Sigmoid colon (tissue), 6 donors: ENCODE measurements at regions not wholly inside any gene's neighbourhood (a gene's known extent, or its start where the extent isn't known, plus 50 kb on each side); places are given as distances from the start of the nearest gene placed in this dataset.

Experiments
- DNase-seq: peaks from one replicate; pipeline ENCODE4 v3.0.0-alpha.2; 2019
- H3K27ac ChIP-seq, 4 donors: fragments of 200-600 bp; sonication (generic); one replicate each; pipeline ENCODE4 v1.5.1; 2016 to 2019; ENCODE audit warnings: mild to moderate bottlenecking in 1 of 4
- H3K27me3 ChIP-seq, 3 donors: fragments of 200-600 bp; sonication (generic); one replicate each; pipeline ENCODE4 v1.5.1; 2019; ENCODE audit warnings: mild to moderate bottlenecking in 1 of 3
- H3K36me3 ChIP-seq, 4 donors: fragments of 200-600 bp; sonication (generic); one replicate each; pipeline ENCODE4 v1.5.1; 2016 to 2019
- H3K4me1 ChIP-seq, 4 donors: fragments of 200-600 bp; sonication (generic); one replicate each; pipeline ENCODE4 v1.5.1; 2017 to 2019
- H3K4me3 ChIP-seq, 4 donors: fragments of 200-600 bp; sonication (generic); one replicate each; pipeline ENCODE4 v1.5.1; 2017 to 2019; ENCODE audit warnings: mild to moderate bottlenecking in 2 of 4, moderate library complexity in 1 of 4
- H3K9me3 ChIP-seq, 4 donors: fragments of 200-600 bp in 3 of 4; sonication (generic) in 3 of 4; one replicate each; pipeline versions ENCODE4 v1.5.1 to v1.6.1; 2013 to 2019
- EP300 ChIP-seq, 4 donors: sonication (generic); formaldehyde crosslinking; IDR thresholded peaks; one replicate each; pipeline ENCODE4 v1.6.1; 2017; ENCODE audit warnings: antibody characterized with exemption in 4 of 4
- POLR2A ChIP-seq, 2 donors: fragments of 450-650 bp; IDR thresholded peaks; one replicate each; pipeline ENCODE4 v1.6.1; 2016; ENCODE audit warnings: antibody characterized with exemption in 2 of 2, mild to moderate bottlenecking in 2 of 2, moderate library complexity in 2 of 2
- POLR2AphosphoS5 ChIP-seq, 4 donors: sonication (generic); formaldehyde crosslinking; IDR thresholded peaks; one replicate each; pipeline ENCODE4 v1.6.1; 2017; ENCODE audit warnings: antibody characterized with exemption in 4 of 4
- WGBS, 2 donors: extraction: QIAGEN DNeasy Blood & Tissue Kit; methylation state at CpG; one replicate each; pipeline ENCODE4 v1.1.7; 2013; 5-methylcytosine and 5-hydroxymethylcytosine counted together
- intact Hi-C: fragments of 100-400 bp; cut with DNase I; formaldehyde crosslinking; loops from one replicate; pipeline ENCODE4 v1.15.1; 2023
- TF ChIP-seq, protein P1 (sequence below), 4 experiments: fragments of 450-650 bp in 3 of 4; fragments of 200-600 bp in 1 of 4; IDR thresholded peaks; one replicate each; pipeline ENCODE4 v1.5.1; 2016 to 2019; ENCODE audit warnings: antibody characterized with exemption in 4 of 4, mild to moderate bottlenecking in 3 of 4, moderate library complexity in 2 of 4
- donor health status: healthy with polysubstance abuse.
- donor health status: healthy.

DNA sequence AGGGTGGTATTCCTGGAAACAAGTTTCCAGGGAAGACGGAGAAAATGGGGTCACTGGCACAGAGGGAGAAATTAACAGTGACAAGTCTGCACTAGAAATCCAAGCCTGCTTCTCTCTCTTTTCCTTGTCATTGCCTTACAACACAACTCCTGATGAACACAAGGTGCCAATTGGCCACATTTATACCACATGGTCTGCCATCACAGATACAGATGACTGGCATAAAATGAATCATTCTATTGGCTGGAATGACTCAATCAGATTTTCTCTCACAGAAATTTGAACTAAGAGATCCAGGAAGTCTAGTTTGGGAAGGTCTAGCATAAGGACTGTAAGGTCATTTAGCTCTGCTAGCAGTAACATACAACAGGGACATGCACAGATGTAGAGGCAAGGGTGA lies 190.3 kb downstream of the LINC00237 start:
- TF ChIP-seq, protein P1, sequence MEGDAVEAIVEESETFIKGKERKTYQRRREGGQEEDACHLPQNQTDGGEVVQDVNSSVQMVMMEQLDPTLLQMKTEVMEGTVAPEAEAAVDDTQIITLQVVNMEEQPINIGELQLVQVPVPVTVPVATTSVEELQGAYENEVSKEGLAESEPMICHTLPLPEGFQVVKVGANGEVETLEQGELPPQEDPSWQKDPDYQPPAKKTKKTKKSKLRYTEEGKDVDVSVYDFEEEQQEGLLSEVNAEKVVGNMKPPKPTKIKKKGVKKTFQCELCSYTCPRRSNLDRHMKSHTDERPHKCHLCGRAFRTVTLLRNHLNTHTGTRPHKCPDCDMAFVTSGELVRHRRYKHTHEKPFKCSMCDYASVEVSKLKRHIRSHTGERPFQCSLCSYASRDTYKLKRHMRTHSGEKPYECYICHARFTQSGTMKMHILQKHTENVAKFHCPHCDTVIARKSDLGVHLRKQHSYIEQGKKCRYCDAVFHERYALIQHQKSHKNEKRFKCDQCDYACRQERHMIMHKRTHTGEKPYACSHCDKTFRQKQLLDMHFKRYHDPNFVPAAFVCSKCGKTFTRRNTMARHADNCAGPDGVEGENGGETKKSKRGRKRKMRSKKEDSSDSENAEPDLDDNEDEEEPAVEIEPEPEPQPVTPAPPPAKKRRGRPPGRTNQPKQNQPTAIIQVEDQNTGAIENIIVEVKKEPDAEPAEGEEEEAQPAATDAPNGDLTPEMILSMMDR (IDR thresholded peaks at IDR 0.05) = no peak
- TF ChIP-seq POLR2AphosphoS5 (IDR thresholded peaks at IDR 0.05) (no peak), POLR2A (IDR thresholded peaks at IDR 0.05) (no peak), EP300 (IDR thresholded peaks at IDR 0.05) (no peak)
- Histone ChIP-seq H3K4me1 (no peaks in the 10 kb centered on the region), H3K4me3 (no peak overlapping the region), H3K9me3 (peaks cover 0 to 5% (median 2%) of the 10 kb centered on the region in 4 donors), H3K36me3 (no peaks in the 10 kb centered on the region), H3K27ac (no peak overlapping the region), H3K27me3 (no peaks in the 10 kb centered on the region)
- 38 to 53% methylated on average over 1 of the region's 1 CpG for WGBS, 2 donors
- no peak for DNase-seq
- intact Hi-C loops = no loop called here

DNA sequence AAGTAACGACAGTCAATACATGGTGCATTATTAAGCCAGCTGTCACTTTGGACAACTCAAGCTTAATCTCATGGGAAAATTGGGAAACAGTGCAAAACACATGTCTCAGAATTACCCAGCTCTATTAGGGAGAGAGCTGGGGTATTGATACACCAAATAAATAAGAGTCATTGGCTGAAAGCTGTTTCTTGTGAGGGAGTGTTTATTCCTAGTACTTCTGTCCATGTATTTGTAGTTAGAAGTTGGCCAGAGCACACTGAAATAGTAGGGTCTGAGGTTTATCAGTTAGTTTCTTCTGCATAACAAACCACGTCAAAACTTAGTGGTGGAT lies 192.0 kb upstream of the RALGAPA2 start:
- no peak for TF ChIP-seq POLR2AphosphoS5 (IDR thresholded peaks at IDR 0.05)
- Histone ChIP-seq H3K27me3 (no peaks in the 10 kb centered on the region), H3K4me1 (no peaks in the 10 kb centered on the region), H3K4me3 (no peak overlapping the region), H3K9me3 (no peaks in the 10 kb centered on the region), H3K36me3 (no peaks in the 10 kb centered on the region), H3K27ac (no peak overlapping the region)
- intact Hi-C loops = no loop called here
- 87 to 89% methylated on average over 2 of the region's 2 CpGs for WGBS, 2 donors
- DNase-seq = no peak

DNA sequence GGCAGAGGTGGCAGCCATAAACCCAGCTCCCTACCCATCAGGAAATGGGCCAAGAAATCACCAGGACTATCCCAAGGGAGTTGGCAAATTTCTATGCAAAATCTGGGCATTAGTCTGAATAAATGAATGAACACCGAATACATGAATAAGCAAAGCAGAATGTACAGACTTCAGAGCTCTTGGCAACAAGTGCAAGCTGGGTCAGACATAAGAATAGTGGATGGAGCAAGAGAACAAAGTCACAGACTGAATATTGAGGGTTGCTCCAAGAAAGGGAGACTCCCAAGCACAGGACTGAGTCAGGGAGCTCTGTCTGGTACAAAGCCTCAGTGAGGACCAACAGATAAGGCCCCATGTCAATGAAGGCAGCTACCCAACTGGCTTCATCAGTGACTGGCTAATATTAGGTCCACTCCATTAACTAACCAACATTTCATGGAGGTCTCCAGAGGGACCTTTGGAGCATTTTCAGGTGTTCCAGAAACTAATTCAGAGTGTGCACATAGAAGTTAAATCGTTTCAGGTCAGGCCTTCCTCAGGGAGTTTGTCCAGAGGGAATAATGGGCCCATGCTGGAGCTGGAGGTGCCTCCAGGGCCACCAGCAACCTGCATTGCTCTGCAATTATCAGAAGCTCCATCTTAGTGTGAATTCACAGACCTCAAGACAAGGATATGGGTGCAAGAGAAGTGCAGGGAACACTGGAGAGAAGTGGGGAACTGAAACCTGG lies 191.5 kb upstream of the RALGAPA2 start:
- H3K4me1 ChIP-seq = no peaks in the 10 kb centered on the region
- intact Hi-C loops = no loop called here
- H3K4me3 ChIP-seq = no peak overlapping the region
- H3K27ac ChIP-seq = no peak overlapping the region
- H3K27me3 ChIP-seq = no peaks in the 10 kb centered on the region
- WGBS, 2 donors = 68 to 78% methylated on average over 2 of the region's 2 CpGs
- no peak for DNase-seq
- TF ChIP-seq POLR2AphosphoS5 (IDR thresholded peaks at IDR 0.05) (no peak), EP300 (IDR thresholded peaks at IDR 0.05) (no peak), POLR2A (IDR thresholded peaks at IDR 0.05) (no peak)
- TF ChIP-seq, protein P1 (IDR thresholded peaks at IDR 0.05) = no peak
- H3K9me3 ChIP-seq = no peaks in the 10 kb centered on the region
- no peaks in the 10 kb centered on the region for H3K36me3 ChIP-seq

DNA sequence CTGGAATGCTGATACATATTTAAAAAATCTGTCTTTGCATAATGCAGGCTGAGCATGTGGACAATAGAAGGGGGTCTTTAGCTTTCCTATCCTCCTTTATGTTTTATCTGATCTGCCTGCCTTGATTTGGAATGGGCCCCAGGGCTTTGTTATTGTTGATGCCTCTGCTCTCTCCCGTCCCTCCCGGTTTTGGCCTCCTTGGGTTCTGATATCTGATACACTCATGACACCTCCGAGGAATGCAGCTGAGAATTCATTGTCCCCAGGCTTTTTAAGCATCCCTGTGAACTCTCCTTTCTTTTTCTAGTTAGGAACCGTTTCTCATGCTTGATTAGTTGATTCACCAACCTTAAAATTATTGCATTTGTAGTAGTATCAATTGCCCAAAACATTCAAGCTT lies 185.5 kb upstream of the RALGAPA2 start:
- no peak for DNase-seq
- Histone ChIP-seq H3K27me3 (no peaks in the 10 kb centered on the region), H3K36me3 (no peaks in the 10 kb centered on the region), H3K4me3 (no peak overlapping the region), H3K4me1 (no peaks in the 10 kb centered on the region), H3K9me3 (no peaks in the 10 kb centered on the region), H3K27ac (no peak overlapping the region)
- 20 to 22% methylated on average over 4 of the region's 4 CpGs for WGBS, 2 donors
- intact Hi-C loops = no loop called here
- no peak for TF ChIP-seq POLR2A (IDR thresholded peaks at IDR 0.05)
- TF ChIP-seq, protein P1 (IDR thresholded peaks at IDR 0.05) = no peak
- TF ChIP-seq POLR2AphosphoS5 (IDR thresholded peaks at IDR 0.05) = no peak
- TF ChIP-seq EP300 (IDR thresholded peaks at IDR 0.05) = no peak

DNA sequence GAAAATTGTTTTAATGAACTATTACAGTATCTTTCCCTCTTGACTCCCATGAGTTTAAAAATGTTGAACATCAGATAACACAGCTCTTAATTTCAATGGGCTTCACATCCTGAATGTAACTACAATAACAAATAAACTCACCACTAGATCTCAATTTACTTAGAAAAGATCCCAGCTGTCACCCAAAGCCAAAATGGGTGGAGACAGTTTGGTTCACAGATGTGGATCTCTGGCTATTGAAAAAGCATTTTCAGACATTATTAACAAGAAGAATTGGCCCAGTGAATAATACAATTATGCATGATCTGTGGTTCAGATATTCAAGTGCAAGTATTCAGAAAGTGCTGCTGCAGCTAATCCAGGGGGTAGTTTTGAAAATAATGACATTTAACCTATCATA lies 184.7 kb upstream of the RALGAPA2 start:
- TF ChIP-seq POLR2A (IDR thresholded peaks at IDR 0.05) (no peak), EP300 (IDR thresholded peaks at IDR 0.05) (no peak), POLR2AphosphoS5 (IDR thresholded peaks at IDR 0.05) (no peak)
- TF ChIP-seq, protein P1 (IDR thresholded peaks at IDR 0.05) = no peak
- H3K4me1 ChIP-seq = no peaks in the 10 kb centered on the region
- H3K9me3 ChIP-seq = no peaks in the 10 kb centered on the region
- intact Hi-C loops = no loop called here
- no peak overlapping the region for H3K4me3 ChIP-seq
- no peak for DNase-seq
- no peak overlapping the region for H3K27ac ChIP-seq
- H3K27me3 ChIP-seq = no peaks in the 10 kb centered on the region
- H3K36me3 ChIP-seq = no peaks in the 10 kb centered on the region
